NCI-H748 treated with DMSO at 0.1 percent for 48 hours (cell line): ENCODE measurements at regions not wholly inside any gene's neighbourhood (a gene's known extent, or its start where the extent isn't known, plus 50 kb on each side); places are given as distances from the start of the nearest gene placed in this dataset.
"Not testable (repeated sequence)": the region's sequence is repeated elsewhere in the genome, so short reads cannot be mapped to it uniquely, and the experiment has no call there.

Experiments used
- DNase-seq: peaks from one replicate; lab custom pipeline; 2025; lab: John Stamatoyannopoulos, UW

- DNase-seq: no peak
Measured at GRCh38 chr17:52737071-52737470, 578.6 kb upstream of the CA10 start.

DNA sequence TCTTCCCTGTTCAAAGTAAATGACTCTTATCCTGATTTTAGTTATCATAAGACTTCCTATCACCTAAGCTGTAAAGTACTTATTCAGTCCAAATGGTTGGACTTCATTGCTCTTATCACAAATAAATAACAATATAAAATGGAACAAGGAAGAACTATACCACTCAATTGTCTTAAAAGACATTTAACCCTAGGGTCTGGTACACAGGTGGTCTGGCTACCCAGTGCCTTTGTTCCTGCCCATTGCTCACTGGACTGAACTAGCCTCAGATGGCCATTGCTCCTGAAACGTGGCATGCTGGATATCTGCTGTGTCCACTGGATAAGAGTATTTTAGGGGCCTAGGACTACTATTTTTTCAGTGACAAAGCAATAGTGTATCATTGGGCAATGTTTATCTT lies 574.3 kb upstream of the CA10 start:
- DNase-seq: no peak

DNA sequence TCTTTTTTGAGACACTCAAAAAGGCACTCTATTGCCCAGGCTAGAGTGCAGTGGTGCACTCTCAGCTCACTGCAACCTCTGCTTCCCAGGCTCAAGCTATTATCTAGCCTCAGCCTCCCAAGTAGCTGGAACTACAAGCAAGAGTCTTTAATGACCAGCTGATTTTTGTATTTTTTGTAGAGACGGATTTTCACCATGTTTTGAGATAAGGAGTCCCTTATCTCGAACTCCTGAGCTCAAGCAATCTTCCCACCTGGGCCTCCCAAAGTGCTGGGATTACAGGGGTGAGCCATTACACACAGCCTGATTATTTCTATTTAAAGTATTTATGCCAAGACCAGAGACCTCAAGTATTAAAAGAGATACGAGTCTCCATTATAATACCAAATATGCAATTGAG lies 566.1 kb upstream of the CA10 start:
- DNase-seq: no peak

- DNase-seq: no peak
Measured at GRCh38 chr17:52721910-52722309, 563.4 kb upstream of the CA10 start.

DNA sequence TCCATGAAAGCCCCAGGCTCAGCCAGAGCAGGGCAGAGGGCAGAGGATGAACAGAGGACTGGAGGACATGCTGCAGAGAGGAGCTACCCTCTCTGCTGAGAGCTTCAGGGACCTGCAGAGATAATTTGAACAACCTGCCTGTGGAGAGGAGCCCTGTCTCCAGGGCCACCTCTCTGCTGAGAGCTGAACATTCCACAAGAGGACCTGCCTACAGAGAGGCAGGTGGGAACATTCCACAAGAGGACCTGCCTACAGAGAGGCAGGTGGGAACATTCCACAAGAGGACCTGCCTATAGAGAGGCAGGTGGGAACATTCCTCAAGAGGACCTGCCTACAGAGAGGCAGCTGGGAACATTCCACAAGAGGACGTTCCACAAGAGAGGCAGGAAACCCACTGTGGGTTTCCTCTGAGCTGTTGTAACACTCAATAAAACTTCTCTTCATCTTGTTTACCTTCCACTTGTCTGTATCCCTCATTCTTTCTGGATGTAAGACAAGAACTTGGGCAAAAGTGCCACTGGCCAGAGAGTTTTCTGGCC lies 551.9 kb upstream of the CA10 start:
- no peak for DNase-seq

DNA sequence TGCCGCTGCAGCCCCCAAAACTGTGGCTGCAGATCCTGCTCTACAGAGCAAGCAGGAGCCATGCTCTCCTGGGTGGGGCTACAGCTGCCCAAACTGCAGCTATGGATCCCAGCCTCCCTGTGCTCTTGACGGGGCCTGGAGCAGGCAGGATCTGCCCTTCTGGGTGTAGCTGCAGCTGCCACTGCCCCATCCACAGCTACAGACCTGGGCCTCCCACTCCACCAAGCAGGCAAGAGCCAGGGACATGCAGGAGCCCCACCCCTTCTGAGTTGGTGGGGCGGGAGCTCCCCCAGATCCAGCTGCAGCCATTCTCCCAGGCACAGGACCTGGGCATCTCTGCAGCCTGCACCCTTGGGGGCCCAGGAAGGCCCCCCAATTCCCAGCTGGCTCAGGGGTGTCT lies 551.2 kb upstream of the CA10 start:
- DNase-seq: no peak

DNA sequence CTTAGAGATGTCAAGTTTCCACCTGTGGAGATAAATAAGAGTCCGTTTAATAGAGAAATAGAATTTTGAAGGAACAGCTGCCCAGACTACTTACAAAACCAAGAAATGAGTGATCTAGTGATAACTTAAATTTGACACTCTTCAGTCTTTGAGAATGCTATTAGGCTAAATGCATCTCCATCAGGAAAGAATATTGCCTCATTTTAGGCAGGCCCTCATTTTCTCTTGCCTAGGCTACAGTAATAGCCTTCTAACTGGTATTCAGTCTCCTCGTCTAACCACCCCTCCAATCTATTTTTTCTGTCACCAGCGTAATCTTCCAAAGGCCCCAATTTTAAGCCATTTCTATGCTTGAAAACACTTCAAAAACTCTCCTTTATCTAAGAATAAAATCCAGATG lies 537.8 kb upstream of the CA10 start:
- DNase-seq: no peak

- no peak for DNase-seq
Measured at GRCh38 chr17:52686140-52686539, 527.6 kb upstream of the CA10 start.

GRCh38 chr17:52681480-52681879 lies 523.0 kb upstream of the CA10 start:
- DNase-seq: peak; percentile 7

DNA sequence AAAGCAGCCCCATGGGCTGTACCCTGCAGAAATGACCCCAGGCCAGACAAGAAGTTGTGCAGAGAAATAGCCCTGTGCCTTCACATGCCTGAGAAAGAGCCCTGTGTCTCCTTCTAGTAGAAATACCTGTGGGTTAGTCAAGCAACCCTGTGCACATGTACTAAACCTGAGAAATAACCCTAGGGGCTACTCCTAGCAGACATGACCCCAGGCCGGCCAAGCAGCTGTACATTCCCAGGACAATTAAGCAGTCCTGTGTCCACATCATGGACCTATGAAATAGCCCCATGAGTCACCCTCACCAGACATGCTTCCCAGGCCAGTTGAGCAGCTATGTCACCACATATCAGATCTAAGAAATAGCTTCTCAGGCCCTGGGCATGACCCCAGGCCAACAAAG lies 519.7 kb upstream of the CA10 start:
- no peak for DNase-seq

GRCh38 chr17:52674686-52675085 lies 516.2 kb upstream of the CA10 start:
- no peak for DNase-seq

DNA sequence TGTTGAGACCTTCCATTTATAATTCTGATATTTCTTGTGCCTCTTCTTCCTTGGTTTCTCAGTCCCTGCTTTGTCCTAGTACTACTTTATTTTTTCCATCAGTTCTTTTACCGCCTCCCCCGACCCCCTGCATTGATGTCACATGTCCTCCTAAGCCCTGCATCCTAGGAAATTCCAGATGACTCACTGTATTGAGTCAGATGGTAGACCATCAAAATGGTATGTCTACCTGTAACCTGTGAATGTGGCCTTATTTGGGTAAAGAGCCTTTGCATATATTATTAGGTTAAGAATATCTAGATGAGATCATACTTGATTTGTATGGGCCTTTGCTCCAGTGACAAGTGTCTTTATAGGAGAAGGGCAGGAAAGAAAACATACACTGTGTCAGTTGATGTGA lies 515.3 kb upstream of the CA10 start:
- DNase-seq: no peak

- no peak for DNase-seq
Measured at GRCh38 chr17:52666264-52666663, 507.8 kb upstream of the CA10 start.

DNA sequence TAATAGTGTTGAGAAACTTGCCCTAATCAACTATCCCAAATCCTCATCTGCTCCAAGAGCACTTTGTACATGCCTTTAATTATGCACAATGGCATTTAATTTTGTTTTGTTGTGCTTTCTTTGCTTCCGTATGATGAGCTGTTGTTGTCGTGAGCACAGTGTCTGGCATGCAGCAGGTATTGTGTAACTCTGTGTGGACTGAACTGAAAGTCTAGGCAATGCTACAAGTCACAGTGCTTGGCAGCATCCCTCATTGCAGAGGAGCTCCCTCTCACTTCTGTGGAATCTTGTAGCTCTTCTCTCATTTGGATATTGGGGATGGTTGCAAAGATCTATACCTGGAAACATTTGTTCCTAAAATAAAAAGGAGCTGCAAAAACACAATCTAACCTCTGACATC lies 502.2 kb upstream of the CA10 start:
- no peak for DNase-seq

DNA sequence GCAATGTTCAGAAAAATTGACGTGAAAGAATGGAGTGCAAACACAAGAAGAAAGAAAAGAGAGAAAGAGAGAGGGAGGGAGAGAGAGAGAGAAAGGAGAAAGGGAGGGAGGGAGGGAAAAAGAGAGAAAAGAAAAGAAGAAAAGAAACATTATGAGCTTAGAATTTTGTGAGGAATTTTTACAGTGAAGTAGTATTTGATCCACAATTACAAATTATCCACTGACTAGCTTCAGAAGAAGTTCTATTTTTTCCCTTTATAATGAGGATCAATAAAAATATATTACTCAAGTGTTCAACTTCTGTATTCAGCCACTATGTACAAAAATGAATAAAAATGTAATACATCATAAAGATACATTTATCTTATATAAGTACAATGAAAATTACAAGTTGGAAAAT lies 494.5 kb upstream of the CA10 start:
- no peak for DNase-seq

- DNase-seq: no peak
Measured at GRCh38 chr17:52648995-52649394, 490.5 kb upstream of the CA10 start.

GRCh38 chr17:52647411-52647810 lies 488.9 kb upstream of the CA10 start:
- no peak for DNase-seq

GRCh38 chr17:52636443-52636842 lies 477.9 kb upstream of the CA10 start:
- no peak for DNase-seq

DNA sequence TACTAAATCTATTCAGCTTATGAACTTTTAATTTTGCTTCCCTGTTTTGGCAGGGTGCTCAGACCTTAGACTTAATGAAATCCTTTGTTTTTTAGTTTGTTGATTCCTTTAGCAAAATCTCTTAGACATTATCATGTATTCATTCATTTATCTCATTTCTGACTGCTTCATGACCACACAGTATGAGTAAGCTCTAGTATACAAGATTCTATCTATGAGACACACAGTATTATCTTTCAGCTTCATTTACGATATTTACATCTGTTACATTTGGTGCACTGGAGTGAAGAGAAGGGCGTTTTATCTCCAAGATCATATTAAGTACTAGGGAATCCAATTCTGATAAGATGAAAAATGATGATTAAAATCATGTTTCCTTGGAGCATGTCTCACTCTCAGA lies 448.1 kb upstream of the CA10 start:
- DNase-seq: no peak

GRCh38 chr17:52606098-52606497 lies 447.6 kb upstream of the CA10 start:
- DNase-seq: no peak

GRCh38 chr17:52604105-52604504 lies 445.6 kb upstream of the CA10 start:
- no peak for DNase-seq

GRCh38 chr17:52597452-52598215 lies 439.1 kb upstream of the CA10 start:
- not testable (repeated sequence) for DNase-seq

GRCh38 chr17:52594516-52594915 lies 436.0 kb upstream of the CA10 start:
- DNase-seq: no peak

GRCh38 chr17:52546990-52547389 lies 388.5 kb upstream of the CA10 start:
- DNase-seq: no peak
